GM10248 (cell line): ENCODE measurements at regions not wholly inside any gene's neighbourhood (a gene's known extent, or its start where the extent isn't known, plus 50 kb on each side); places are given as distances from the start of the nearest gene placed in this dataset.

Experiments
- CTCF ChIA-PET: fragments of 300-600 bp; sonication (Branson Sonifier 250); formaldehyde crosslinking; extraction: SDS; loops from one replicate; lab custom pipeline; 2021; ENCODE audit warnings: antibody characterized with exemption; lab: Yijun Ruan, JAX
- POLR2A ChIA-PET: fragments of 350-650 bp; sonication (Branson Sonifier 250); formaldehyde crosslinking; extraction: SDS; loops from one replicate; lab custom pipeline; 2020; ENCODE audit warnings: antibody characterized with exemption; lab: Yijun Ruan, JAX
- DNase-seq: peaks from one replicate; pipeline ENCODE4 v3.0.0; 2012; ENCODE audit errors: extremely low spot score
- TF ChIP-seq, protein P1 (sequence below): IDR thresholded peaks from 2 replicates; pipeline ENCODE4 v1.5.1; 2012; ENCODE audit warnings: mild to moderate bottlenecking, low read depth; ENCODE audit errors: extremely low read depth, missing control alignments, control extremely low read depth

DNA sequence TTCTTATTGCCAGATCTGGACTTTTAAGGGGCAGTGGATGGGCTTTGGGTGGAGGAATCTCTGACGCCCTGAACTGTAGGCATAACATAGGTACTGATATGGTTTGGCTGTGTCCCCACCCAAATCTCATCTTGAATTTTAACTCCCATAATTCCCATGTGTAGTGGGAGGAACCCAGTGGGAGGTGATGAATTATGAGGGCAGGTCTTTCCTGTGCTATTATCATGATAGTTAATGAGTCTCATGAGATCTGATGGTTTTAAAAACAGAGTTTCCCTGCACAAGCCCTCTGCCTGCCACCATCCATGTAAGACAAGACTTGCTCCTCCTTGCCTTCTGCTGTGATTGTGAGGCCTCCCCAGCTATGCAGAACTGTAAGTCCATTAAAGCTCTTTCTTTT lies 160.0 kb upstream of the CRY1 start:
- CTCF ChIA-PET = no interaction called here
- POLR2A ChIA-PET = no interaction called here

GRCh38 chr12:107254258-107254856 lies 161.0 kb upstream of the CRY1 start:
- DNase-seq = no peak
- ChIA-PET POLR2A (no interaction called here), CTCF (interaction anchor here (1.2 to 1.9 kb wide), 2 partner anchors 16 to 129 kb away, joined by 3 to 4 read pairs; no protein-coding TSS in a partner anchor)
- TF ChIP-seq, protein P1, sequence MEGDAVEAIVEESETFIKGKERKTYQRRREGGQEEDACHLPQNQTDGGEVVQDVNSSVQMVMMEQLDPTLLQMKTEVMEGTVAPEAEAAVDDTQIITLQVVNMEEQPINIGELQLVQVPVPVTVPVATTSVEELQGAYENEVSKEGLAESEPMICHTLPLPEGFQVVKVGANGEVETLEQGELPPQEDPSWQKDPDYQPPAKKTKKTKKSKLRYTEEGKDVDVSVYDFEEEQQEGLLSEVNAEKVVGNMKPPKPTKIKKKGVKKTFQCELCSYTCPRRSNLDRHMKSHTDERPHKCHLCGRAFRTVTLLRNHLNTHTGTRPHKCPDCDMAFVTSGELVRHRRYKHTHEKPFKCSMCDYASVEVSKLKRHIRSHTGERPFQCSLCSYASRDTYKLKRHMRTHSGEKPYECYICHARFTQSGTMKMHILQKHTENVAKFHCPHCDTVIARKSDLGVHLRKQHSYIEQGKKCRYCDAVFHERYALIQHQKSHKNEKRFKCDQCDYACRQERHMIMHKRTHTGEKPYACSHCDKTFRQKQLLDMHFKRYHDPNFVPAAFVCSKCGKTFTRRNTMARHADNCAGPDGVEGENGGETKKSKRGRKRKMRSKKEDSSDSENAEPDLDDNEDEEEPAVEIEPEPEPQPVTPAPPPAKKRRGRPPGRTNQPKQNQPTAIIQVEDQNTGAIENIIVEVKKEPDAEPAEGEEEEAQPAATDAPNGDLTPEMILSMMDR = no peak

More for the DNA sequence above, 160.0 kb upstream of the CRY1 start:
- DNase-seq = no peak
- TF ChIP-seq, protein P1 = no peak

GRCh38 chr12:107258780-107259179 lies 165.4 kb upstream of the CRY1 start:
- POLR2A ChIA-PET = no interaction called here
- TF ChIP-seq, protein P1 = no peak
- no peak for DNase-seq
- CTCF ChIA-PET = no interaction called here

DNA sequence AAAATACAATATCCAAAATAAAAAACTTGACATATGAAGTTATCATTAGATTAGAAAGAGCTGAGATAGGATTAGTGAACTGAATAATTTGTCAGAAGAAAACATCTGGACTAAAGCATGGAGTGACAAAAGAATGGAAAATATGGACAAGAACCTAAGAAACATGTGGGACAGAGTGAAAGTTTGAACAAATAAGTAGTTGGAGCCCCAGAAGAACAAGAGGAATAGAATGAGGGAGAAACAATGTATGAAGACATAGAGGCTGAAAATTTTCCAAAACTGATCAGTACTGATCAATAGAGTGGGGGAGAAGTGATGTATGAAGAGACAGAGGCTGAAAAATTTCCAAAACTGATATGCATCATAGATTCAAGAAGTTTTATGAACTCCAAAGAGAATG lies 170.6 kb upstream of the CRY1 start:
- POLR2A ChIA-PET = no interaction called here
- TF ChIP-seq, protein P1 = no peak
- no peak for DNase-seq
- CTCF ChIA-PET = no interaction called here

GRCh38 chr12:107264667-107265066 lies 171.3 kb upstream of the CRY1 start:
- ChIA-PET CTCF (no interaction called here), POLR2A (no interaction called here)
- TF ChIP-seq, protein P1 = no peak
- no peak for DNase-seq

- DNase-seq = no peak
- TF ChIP-seq, protein P1 = no peak
- CTCF ChIA-PET = no interaction called here
- POLR2A ChIA-PET = no interaction called here
These were observed 174.3 kb upstream of the CRY1 start for GRCh38 chr12:107267604-107268003.
